ENCODE measurements at regions not wholly inside any gene's neighbourhood (a gene's known extent, or its start where the extent isn't known, plus 50 kb on each side); places are given as distances from the start of the nearest gene placed in this dataset.

DNA sequence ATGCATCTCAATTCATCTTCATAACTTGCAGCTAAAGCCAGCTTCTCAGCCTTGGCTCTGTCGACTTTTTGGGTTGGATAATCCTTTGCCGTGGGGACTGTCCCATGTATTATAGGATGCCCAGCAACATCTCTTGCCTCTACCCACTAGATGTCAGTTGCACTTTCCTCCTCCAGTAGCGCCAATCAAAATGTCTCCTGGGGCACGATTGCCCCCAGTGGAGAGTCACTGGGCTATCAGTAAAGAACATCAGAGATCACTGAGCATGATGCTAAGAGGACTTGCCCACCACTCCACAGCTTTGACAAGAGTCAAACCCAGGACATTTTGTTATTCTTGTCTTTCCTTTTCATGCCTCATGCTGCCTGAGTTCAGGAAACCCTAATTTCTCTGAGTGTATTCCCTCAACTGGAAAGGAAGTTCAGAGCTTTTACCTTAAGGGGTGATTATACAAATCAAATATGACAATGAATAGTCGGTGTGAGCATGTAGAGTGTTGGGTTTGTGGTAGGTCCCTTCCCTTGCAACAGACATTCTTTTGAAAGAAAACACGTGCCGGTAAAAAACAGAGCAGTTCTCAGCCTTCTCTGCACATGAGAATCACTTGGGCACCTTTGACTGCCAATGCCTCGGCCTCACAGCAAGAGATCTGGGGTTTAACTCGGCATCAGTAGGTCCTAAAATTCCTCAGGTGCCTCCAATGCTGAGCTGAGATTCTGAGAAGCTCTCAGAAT lies 980.6 kb downstream of the VRK1 start:
- TF ChIP-seq, protein P1, sequence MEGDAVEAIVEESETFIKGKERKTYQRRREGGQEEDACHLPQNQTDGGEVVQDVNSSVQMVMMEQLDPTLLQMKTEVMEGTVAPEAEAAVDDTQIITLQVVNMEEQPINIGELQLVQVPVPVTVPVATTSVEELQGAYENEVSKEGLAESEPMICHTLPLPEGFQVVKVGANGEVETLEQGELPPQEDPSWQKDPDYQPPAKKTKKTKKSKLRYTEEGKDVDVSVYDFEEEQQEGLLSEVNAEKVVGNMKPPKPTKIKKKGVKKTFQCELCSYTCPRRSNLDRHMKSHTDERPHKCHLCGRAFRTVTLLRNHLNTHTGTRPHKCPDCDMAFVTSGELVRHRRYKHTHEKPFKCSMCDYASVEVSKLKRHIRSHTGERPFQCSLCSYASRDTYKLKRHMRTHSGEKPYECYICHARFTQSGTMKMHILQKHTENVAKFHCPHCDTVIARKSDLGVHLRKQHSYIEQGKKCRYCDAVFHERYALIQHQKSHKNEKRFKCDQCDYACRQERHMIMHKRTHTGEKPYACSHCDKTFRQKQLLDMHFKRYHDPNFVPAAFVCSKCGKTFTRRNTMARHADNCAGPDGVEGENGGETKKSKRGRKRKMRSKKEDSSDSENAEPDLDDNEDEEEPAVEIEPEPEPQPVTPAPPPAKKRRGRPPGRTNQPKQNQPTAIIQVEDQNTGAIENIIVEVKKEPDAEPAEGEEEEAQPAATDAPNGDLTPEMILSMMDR (conservative IDR thresholded peaks at IDR 0.05; ENCODE audit: low read depth, low read length) = no peak
- no peak for DNase-seq (ENCODE audit: low read depth)
- H3K4me3 ChIP-seq (ENCODE audit: low read length) = no peak overlapping the region

DNA sequence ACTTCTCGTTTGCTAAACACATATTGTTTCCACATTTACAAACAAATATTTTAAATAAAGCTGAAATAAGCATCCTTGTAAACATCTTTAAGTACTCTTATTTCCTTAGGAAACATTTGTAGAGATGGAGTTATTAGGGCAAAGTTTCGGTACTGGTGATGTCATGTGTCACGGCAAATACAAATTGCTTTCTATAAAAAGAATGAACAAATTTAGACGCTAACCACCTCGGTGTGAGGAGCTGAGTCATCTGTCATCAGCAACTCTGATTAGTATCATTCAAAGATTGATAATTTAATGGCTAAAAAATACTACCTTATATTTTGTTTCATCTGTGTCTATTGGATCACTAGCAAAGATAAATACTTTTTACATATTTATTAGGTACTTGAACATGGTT lies 982.0 kb downstream of the VRK1 start:
- DNase-seq (ENCODE audit: low read depth) = no peak
- H3K4me3 ChIP-seq (ENCODE audit: low read length) = no peak overlapping the region
- TF ChIP-seq, protein P1 (conservative IDR thresholded peaks at IDR 0.05; ENCODE audit: low read depth, low read length) = no peak

DNA sequence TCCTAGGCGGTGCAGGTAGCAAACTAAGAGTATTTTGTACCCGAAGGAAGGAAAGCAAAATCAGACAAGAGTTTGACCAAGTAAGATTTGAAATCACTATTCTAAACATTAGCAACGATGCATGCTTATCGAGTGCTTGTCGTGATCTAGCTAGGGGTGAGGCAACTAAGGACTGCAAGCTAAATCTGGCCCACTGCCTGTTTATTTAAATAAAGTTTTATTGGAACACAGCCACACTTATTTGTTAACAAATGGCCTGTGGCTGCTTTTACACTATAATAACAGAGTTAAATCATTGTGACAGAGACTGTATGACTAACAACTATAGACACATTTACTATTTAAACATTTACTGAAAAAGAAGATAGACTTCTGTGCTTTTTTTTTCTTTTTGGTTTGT lies 983.6 kb downstream of the VRK1 start:
- no peak for DNase-seq (ENCODE audit: low read depth)
- no peak overlapping the region for H3K4me3 ChIP-seq (ENCODE audit: low read length)
- TF ChIP-seq, protein P1 (conservative IDR thresholded peaks at IDR 0.05; ENCODE audit: low read depth, low read length) = no peak

DNA sequence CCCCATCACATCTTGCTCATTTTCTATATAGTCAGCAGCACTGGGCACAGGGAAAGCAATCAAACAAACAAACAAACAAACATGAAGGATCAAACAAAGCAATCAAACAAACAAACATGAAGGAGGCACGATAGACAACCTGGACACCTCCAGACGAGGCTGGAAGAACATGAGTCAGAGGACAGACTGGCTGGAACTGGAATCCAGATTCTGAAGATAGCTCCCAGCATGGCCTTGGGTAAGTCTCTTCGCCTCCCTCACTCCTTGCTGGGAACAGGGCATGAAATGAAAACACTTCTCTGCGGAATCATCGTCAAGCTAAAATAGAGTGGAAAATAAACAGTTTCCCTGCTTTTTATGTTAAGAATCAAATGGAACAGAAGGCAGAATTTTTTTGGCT lies 984.8 kb downstream of the VRK1 start:
- no peak for DNase-seq (ENCODE audit: low read depth)
- TF ChIP-seq, protein P1 (conservative IDR thresholded peaks at IDR 0.05; ENCODE audit: low read depth, low read length) = no peak
- no peak overlapping the region for H3K4me3 ChIP-seq (ENCODE audit: low read length)

DNA sequence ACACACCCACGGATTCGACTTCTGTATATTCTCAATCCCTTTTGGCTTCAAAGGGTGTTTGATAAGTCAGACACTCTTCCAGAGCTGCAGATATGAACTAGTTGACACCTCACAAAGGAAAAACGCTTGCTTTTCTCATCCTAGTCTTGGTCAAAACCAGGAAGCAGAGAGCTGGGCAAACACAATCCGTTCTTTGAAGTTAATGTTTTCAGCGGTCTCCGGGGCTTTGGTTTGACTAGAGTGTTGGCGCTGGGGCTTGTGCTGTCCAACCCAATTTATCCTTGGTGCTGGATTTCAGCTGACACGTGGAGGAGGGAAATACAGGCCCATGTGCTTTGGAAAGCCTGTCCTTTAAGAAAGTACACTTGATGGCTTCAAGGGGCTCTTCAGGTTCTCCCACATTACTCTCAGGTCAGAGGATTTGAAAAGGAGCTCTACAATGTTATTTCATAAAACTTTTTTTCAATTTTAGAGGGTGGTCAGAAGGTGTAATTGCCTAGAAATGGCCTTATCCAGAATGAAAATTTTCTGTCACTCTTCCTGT lies 985.8 kb downstream of the VRK1 start:
- no peak for DNase-seq (ENCODE audit: low read depth)
- TF ChIP-seq, protein P1 (conservative IDR thresholded peaks at IDR 0.05; ENCODE audit: low read depth, low read length) = no peak
- no peak overlapping the region for H3K4me3 ChIP-seq (ENCODE audit: low read length)

DNA sequence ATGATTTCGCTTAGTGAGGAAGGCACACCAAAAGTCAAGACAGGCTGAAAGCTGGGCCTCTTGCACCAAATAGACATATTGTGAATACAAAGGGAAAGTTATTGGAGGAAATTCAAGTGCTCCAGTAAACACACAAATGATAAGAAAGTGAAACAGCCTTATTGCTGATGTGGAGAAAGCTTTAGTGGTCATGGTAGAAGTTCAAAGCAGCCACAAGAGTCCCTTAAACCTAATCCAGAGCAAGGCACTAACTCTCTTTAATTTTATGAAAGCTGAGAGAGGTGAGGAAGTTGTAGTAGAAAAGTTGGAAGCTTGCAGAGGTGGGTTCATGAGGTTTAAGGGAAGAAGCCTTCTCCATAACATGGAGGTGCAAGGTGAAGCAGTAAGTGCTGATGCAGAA lies 988.3 kb downstream of the VRK1 start:
- TF ChIP-seq, protein P1 (conservative IDR thresholded peaks at IDR 0.05; ENCODE audit: low read depth, low read length) = no peak
- DNase-seq (ENCODE audit: low read depth) = no peak
- H3K4me3 ChIP-seq (ENCODE audit: low read length) = no peak overlapping the region

DNA sequence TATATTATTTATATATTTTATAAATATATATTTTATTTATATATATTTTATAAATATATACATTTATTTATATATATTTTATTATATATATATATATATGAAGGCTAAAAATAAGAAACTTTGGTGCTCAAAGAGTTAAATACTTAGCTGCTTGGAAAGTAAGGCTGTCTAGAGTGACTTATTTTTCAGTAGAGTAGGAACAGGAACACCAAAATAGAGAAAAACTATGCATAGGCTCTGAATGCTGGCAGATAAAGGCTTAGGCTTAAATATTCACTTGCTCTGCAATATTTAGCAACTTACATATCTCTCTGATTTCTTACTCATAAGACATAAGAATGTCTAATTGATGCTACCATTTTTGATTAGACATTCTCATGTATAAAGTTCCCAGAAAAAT lies 991.2 kb downstream of the VRK1 start:
- no peak for DNase-seq (ENCODE audit: low read depth)
- H3K4me3 ChIP-seq (ENCODE audit: low read length) = no peak overlapping the region
- TF ChIP-seq, protein P1 (conservative IDR thresholded peaks at IDR 0.05; ENCODE audit: low read depth, low read length) = no peak

Measured in retinal pigment epithelial cell (primary cell).